Right ventricle myocardium inferior (tissue), 1 donor: ENCODE measurements at regions not wholly inside any gene's neighbourhood (a gene's known extent, or its start where the extent isn't known, plus 50 kb on each side); places are given as distances from the start of the nearest gene placed in this dataset.

Source experiments
- ATAC-seq: fragments of 200-7000 bp; cut with Tn5 transposase; one replicate; pipeline ENCODE4 v1.9.1; 2020; ENCODE audit warnings: mild to moderate bottlenecking, moderate library complexity
- DNase-seq: peaks from one replicate; pipeline ENCODE4 v3.0.0; 2021; ENCODE audit errors: missing footprints
- intact Hi-C: fragments of 100-400 bp; cut with DNase I; formaldehyde crosslinking; loops from one replicate; pipeline ENCODE4 v1.11.0; 2022
- donor health status: DM: no; HTN: yes; CAD: no; lungs with severe emphysema.

DNA sequence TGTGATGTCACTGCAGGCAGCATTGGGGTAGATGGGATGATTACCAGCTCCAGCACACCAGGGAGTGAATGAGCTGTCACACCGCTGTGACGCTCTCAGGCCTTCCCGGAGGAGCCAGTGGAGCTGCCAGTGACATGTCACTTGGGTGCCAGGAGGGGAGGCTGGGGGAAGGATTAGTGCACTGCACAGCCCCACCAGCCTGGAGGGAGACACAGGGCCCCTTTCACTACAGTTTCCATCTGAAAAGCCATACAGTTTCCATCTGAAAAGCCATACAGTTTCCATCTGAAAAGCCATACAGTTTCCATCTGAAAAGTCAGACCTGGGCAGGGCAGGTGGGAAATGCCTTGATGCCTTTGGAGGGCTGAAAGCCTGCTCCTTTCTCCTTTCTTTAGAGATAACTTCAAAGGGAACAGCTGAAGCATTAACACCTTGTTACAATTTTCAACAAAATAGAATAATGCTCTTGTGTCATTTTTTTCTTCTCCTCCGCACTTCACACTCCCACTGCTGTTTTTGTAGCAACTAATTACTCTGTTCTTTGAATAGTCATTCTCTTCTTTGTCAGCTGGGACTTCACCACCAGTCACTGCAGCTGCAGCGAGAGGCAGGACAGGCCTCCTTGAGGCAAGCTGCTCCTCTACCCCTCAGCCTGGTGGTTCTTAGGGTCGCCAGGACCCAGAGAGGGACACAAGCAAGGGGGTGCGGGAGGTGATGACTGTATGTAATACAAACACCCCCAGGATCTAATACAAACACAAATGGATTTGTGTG, 256.9 kb upstream of the RGS6 start:
- intact Hi-C loops: no loop called here
- no peak for DNase-seq
- ATAC-seq: no peak

DNA sequence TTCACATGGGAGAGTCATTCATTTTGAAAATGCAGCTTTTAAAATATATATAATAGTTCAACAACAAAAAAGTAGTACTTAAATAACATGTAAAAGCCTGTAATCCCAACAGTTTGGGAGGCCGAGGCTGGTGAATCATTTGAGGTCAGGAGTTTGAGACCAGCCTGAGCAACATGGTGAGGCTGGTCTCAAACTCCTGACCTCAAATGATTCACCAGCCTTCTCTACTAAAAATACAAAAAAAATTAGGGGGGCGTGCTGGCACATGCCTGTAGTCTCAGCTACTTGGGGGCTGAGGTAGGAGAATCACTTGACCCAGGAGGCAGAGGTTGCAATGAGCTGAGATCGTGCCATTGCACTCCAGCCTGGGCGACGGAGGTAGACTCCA, 256.3 kb upstream of the RGS6 start:
- no peak for DNase-seq
- intact Hi-C loops: no loop called here
- ATAC-seq: no peak

DNA sequence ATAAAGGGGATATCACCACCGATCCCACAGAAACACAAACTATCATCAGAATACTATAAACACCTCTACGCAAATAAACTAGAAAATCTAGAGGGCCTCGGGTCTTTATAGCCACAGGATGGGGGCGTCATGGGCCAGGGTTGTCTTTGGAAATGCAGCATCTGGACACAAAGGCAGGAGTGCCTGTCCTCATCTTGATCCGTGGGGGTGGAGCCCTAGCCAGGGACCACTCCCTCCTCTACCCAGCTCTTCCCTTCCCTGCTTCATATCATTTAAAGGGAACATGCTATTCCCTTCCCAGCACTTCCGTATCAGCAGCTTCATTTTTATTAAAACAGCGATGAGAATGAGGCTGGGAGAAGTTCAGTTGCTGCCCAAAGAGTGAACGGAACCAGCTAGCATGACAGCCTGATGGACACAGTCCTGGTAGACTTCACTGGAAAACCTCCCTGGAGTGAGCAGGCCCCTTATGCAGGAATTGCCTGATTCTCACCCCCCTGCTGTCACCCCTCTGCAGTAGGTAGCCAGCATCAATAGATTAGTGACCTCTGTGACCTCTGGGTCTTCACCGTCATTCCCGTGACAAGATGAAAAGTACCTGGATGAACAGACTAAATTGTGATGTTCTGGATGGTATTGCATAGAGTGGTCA, 251.4 kb upstream of the RGS6 start:
- intact Hi-C loops: no loop called here

DNA sequence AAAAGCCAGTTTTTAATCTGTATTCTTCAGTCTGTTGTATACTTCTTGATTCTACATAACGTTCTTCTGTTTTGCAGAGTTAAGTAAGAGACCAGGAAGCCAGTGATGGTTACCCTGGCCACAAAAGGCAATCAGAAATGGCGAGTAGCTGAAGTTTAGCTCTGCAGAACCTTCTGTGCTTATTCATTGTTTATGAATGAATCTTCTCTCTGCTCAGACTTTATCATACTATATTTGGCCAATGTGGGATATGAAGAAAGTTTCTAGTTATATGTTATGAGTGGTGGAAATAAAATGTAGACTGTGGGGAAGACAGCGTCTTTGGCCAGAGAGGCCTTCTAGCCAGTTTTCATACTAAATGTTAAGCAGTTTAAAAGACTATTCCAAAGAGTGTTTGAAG, 249.9 kb upstream of the RGS6 start:
- ATAC-seq: no peak
- intact Hi-C loops: no loop called here
- DNase-seq: no peak

More for the DNA sequence above, 251.4 kb upstream of the RGS6 start:
- ATAC-seq (no peak), DNase-seq (no peak)

DNA sequence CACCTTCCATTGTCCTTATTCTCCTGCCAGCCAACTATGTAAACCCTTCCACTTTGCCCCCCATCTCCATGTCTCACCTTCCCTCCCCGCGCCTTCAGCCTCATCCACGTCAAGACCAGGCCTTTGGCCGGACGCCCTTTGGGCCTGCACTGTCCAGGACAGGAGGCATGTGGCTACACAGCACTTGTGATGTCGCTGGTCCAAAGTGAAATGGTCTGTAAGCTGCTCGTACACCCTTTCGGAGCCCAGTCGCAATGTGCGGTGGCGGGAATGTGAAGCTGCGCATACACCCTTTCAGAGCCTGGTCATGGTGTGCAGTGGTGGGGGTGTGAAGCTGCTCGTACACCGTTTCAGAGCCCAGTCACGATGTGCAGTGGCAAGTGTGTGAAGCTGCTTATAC, 247.9 kb upstream of the RGS6 start:
- no peak for DNase-seq
- ATAC-seq: no peak
- intact Hi-C loops: no loop called here

DNA sequence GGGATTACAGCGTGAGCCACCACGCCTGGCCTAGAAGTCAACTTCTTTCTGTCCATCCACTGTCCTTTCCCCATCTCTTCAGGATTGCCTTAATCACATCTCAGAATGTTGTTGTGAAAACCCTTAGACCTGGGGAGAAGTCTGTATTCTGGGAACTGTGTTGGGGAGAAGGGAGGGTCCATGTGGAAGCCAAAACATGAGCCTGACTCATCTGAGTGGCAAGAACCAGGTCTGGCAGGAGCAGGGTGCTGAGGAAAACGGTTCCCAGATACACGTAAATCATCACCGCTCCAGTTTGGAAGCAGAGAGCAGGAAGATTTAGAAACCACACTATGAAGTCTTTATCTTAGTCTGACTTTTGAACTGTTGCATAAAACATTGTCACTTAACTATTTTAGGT, 245.6 kb upstream of the RGS6 start:
- ATAC-seq: no peak
- no peak for DNase-seq
- intact Hi-C loops: no loop called here

DNA sequence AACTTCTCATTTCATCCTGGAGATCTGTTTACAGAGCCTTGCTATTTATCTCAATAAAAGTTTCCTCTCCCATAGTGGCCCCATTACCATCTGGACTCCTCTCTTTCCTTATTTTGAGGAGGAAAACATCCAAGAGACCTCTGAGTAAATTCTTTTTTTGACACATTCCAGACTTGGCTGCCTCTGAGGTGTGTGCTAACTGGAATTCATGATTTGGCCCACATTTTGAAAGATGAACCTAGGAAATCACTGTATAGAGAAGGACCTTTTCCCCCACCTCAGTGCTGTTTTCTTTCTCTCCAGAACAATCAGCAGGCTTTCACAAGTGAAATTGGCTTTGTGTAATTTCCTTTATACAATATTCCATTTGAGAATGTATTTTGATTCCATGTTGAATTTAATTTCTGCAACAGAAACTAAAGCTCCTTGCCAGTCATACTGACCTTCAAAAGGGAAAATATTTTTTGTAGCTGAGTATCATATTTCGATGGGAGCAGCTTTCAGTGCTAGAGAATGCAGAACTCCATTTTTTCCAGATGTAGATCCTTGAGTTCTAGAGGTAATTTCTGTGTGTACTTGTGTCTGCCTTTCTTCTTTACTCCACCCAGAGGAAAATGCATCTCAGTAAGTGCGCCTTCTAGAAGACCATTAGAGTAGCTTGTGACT, 244.9 kb upstream of the RGS6 start:
- DNase-seq: no peak
- intact Hi-C loops: no loop called here
- no peak for ATAC-seq

DNA sequence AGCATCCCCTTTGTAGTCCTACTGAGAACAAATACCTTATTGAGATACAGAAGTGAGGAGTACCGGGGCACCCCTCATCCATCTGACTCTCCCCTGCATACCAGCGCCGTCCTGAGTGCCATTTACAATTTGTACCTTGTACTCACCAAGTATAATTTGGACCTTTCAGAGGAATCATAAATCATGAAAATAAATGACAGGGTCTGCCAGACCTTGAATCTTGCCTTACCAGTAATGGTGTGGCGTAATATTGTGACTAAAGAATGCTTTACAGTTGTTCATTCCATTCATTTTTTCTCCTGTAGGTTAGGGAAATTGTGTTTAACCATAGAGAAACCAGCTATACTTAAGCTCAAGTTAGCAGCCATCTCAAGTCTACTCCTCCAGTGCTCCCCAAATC, 243.7 kb upstream of the RGS6 start:
- ATAC-seq (no peak), DNase-seq (no peak)
- intact Hi-C loops: no loop called here

DNA sequence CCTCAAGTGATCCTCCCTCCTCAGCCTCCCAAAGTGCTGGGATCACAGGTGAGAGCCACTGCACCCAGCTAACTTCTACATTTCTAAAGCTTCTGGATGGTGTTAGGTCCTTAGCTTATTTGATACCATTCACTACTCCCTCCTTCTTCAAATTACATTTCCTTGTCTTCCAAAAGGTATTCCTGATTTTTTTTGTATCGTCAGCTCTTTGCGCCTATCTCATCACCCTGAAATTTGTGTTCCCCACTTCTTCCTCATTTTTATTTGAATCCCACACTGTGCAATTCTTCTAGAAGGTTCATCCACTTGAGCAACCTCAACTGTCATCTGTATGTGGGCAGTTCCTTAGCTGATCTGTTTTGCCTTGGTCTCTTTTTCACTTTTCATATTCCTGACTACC, 241.8 kb upstream of the RGS6 start:
- DNase-seq (no peak), ATAC-seq (no peak)
- intact Hi-C loops: no loop called here

DNA sequence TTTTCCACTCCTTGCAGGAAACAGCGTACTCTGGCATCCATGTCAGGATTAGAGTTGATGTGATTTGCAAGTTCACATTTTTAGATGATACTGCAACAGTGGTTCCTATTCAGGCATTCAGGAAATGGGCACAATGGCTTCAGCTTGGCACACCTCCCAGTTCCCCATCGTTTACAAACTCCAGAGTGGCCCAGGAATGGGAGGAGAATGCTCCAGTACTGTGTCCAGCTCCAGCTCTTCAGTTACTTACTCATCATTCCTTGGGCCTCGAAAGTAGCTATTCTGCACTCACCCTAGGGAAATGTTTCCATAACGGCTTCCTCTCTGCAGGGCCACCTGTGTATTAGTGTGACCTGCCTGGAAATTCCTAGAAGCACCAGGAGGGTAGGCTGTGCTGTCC, 239.7 kb upstream of the RGS6 start:
- ATAC-seq: no peak
- intact Hi-C loops: no loop called here
- no peak for DNase-seq

DNA sequence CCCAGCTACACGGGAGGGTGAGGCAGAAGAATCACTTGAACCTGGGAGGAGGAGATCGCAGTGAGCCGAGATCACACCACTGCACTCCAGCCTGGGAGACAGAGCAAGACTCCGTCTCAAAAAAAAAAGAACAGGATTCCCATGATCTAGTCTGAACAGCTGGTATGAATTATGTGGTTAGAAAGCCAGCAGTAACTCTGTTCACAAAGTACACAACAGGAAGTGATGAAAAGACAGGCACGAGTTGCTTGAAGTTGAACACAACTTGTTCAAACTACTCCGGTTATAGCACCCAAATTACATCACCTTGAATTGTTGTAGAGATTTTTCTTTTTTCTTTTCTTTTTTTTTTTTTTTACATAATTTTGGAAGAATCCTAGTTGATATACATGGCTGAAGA, 238.8 kb upstream of the RGS6 start:
- DNase-seq (no peak), ATAC-seq (no peak)
- intact Hi-C loops: no loop called here

DNA sequence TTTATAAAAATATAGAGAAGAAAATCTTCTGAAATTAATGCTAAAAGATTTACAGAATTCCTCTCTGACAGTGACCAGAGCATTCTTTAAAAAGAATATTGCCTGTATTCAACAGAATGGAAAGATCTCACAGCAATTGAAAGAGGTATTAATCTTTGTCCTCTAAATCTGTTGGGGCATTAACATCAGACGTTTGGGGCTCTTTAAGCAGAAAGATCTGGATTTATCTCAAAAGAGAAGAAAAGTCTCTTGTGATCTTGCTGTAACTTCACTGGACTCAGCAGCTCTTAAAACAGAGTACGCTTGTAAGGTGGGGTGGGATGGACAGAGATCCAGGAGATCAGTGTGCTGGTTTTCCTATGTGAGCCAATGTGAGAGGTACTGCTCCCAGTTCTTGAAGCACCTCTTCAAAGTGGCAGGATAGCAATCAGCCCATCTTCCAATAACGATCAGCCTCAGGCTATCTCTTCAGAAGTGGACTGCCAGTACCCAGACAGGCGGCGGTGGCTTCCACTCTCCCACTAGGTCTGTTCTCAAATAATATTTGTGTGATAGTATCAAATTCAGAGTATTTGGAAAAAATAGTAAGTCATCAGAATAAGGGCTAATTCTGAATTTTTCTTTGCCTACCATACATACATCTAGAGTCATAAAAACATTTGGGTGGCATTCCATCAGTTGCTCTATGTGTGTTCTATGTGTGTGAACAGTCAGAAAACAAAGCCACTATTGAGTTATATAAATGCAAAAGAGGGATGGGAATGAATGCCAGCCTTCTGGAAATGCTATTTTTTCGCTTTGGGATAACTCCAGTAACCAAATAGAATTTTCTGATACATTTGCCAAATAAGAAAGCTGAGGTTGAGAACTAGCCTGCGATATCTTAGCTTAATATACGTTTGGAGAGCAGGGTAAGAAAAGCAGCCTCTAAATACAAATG, 237.4 kb upstream of the RGS6 start:
- ATAC-seq: no peak

DNA sequence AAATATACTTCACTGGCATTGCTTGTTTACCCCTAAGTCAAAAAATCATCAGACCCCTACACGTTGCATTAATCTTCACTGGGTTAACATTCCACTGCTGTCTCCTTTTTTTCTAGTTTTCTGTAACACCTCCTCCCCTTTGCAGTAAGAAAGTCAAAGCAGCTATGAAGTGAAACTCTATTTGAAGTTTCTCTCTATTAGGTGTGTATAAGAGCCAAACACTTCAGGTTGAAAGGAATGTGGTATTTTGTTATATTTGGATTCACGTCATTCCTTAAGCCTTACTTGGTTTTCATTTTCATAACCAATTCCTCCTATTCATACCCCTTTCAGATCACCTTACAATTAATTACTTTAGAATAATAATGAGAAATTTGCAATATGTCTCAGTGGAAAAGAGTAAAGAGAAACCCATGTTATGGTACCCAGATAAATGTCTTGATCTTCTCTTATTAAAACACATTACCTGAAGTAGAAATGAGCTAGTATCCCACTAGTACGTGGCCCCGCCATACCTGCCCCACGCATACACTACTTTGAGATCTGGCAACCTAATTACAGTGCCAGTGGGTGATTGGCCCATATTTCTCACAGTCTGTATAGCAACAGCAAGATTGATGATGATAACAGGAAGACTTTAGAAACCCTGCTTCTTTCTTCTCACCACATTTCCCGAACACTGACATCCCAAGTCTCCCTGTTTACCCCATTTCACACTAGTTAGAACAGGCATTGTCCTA, 236.4 kb upstream of the RGS6 start:
- DNase-seq (no peak), ATAC-seq (no peak)
- intact Hi-C loops: no loop called here

More for the DNA sequence above, 237.4 kb upstream of the RGS6 start:
- DNase-seq: no peak
- intact Hi-C loops: no loop called here

DNA sequence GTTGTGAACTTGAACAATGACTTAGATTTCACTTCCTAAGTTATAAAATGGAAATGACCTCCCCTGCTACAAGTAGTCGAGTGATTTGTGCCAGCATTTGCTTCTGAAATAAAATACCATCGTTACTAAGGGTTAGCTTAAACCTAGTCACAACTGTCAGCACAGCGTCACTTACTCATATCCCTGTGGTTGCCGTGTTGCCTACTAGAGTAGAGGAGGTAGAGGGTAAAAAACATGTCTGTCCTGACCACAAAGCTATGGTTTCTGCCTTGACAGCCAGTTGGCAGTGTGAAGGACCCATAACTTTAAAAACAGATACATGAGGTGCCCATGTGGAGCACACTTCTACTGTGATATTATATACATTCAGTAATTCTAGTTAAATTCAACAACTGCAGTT, 234.2 kb upstream of the RGS6 start:
- intact Hi-C loops: no loop called here
- DNase-seq (no peak), ATAC-seq (no peak)

DNA sequence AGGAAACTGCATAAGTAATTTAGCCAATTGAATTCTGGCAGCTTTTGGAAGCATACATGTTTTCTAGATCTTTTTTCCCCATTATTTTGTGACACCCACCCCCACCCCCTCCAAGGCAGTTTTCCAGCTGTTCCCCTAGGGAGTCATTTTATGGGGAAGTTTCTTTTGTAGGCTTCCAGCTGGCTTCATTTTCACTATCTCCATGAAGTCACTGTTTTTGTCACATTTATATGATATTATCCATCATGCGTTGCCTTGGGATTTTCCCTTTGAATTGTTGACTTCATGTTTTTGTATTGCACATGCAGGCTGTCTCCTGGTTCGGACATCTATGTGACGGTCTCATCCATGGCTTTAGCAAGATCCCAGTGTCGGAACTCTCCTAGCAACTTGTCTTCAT, 233.6 kb upstream of the RGS6 start:
- ATAC-seq (no peak), DNase-seq (no peak)
- intact Hi-C loops: no loop called here

DNA sequence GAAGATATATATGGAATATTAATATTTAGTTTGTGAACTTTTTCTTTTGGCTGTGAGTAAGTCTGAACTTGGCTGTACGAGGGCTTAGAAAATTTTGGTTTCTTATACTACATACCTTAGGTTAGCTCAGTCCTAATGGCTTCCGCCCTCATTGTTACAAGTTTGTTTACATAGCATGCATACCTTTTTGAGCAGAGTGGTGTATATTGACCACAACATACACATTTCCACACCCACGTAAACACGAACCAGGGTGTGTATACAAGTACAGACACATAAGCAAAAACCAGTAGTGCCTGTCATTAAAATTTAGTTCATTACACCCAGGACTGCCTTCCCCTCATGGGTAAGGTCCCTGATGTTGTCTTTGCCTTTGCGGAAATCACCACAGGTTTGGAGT, 230.2 kb upstream of the RGS6 start:
- ATAC-seq (no peak), DNase-seq (no peak)
- intact Hi-C loops: no loop called here

DNA sequence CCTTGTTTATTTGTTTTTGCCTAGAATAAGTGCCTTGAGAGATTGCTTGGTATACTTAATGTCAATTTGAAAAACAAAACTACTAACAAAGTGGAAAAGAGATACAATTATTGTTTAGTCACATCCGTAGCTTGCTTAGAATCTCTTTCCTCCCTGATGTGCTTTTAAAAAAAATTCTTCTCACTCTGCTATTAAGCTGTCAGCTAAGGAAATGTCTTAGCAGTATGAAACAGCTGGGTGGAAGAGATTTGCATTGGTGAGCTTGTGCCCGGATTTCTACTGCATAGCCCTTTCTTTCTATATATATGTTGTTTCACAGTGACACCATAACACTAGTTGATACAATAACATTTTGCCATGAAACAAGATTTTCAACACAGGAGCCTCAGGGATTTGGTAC, 229.4 kb upstream of the RGS6 start:
- intact Hi-C loops: no loop called here
- no peak for ATAC-seq
- no peak for DNase-seq

DNA sequence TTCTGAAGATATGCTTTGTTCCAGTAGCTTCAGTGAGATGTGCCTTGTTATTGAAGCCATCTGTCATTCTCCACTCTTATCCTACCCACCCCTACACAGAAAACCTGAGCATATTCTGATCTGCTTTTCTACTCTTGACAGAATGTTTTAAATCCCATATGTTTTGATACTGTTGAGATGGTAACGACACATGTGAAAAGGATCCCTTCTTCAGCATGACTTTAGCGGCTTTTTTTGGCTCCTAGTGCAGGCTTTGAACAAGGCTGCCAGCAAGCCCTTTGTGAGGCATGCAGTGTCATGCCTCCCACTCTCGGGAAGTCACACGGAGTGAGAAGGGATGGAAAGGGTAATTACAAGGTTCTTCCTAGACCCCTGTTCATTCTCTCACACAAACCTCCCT, 228.8 kb upstream of the RGS6 start:
- ATAC-seq (peak; percentile 34), DNase-seq (no peak)
- intact Hi-C loops: no loop called here

DNA sequence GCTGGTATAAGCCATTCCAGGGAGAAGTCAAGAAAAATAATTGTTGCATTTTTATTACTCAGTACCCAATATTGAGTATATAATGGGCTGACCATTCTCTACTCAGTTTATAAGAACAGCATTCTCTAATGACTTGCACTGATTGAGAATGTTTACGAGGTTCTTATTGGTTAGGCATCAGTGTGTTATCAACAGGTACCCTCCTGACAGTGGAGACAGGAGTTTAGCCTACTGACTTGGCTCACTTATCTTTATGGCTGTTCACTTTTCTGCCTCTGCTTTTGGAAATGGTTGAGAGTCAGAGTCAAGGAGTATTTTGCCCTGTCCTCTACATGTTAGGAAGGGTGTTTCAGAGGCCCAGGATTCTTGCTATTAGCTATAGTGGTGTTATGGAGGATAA, 228.0 kb upstream of the RGS6 start:
- intact Hi-C loops: no loop called here
- no peak for DNase-seq
- ATAC-seq: no peak
